GM11168 (cell line): ENCODE measurements at regions not wholly inside any gene's neighbourhood (a gene's known extent, or its start where the extent isn't known, plus 50 kb on each side); places are given as distances from the start of the nearest gene placed in this dataset.

Experiments
- in situ Hi-C: fragments of 300-500 bp; cut with MboI; formaldehyde crosslinking; loops from one replicate; pipeline ENCODE4 v1.12.0; 2022; ENCODE audit warnings: low sequenced_read_pairs; ENCODE audit not compliant: unreplicated experiment

GRCh38 chr3:99159220-99159762 is 257.8 kb upstream of the DCBLD2 start:
- in situ Hi-C loops: loop anchor here (25.0 kb wide), 1 partner anchor 347 kb away; no protein-coding TSS in a partner anchor

GRCh38 chr3:99145031-99145430 is 243.5 kb upstream of the DCBLD2 start:
- in situ Hi-C loops: no loop called here

- in situ Hi-C loops: no loop called here
These were observed 242.0 kb upstream of the DCBLD2 start for GRCh38 chr3:99143493-99143892.

- in situ Hi-C loops: no loop called here
These were observed 233.5 kb upstream of the DCBLD2 start for GRCh38 chr3:99134986-99135385.

- in situ Hi-C loops: no loop called here
These were observed 230.4 kb upstream of the DCBLD2 start for GRCh38 chr3:99131876-99132275.

- in situ Hi-C loops: no loop called here
These were observed 227.4 kb upstream of the DCBLD2 start for GRCh38 chr3:99128725-99129505.

GRCh38 chr3:99128235-99128634 is 226.7 kb upstream of the DCBLD2 start:
- in situ Hi-C loops: no loop called here

GRCh38 chr3:99126316-99126715 is 224.8 kb upstream of the DCBLD2 start:
- in situ Hi-C loops: no loop called here

- in situ Hi-C loops: no loop called here
These were observed 217.9 kb upstream of the DCBLD2 start for GRCh38 chr3:99119385-99119784.

GRCh38 chr3:99118381-99118780 is 216.9 kb upstream of the DCBLD2 start:
- in situ Hi-C loops: no loop called here

GRCh38 chr3:99114565-99115291 is 213.2 kb upstream of the DCBLD2 start:
- in situ Hi-C loops: no loop called here

GRCh38 chr3:99111235-99111634 is 209.7 kb upstream of the DCBLD2 start:
- in situ Hi-C loops: no loop called here

- in situ Hi-C loops: no loop called here
These were observed 208.9 kb upstream of the DCBLD2 start for GRCh38 chr3:99110401-99110800.

- in situ Hi-C loops: no loop called here
These were observed 207.0 kb upstream of the DCBLD2 start for GRCh38 chr3:99108508-99108907.

- in situ Hi-C loops: no loop called here
These were observed 193.1 kb upstream of the DCBLD2 start for GRCh38 chr3:99094606-99095005.

- in situ Hi-C loops: no loop called here
These were observed 185.8 kb upstream of the DCBLD2 start for GRCh38 chr3:99087277-99087676.

- in situ Hi-C loops: no loop called here
These were observed 183.3 kb upstream of the DCBLD2 start for GRCh38 chr3:99084826-99085225.

GRCh38 chr3:99084156-99084555 is 182.7 kb upstream of the DCBLD2 start:
- in situ Hi-C loops: no loop called here

GRCh38 chr3:99071096-99071495 is 169.6 kb upstream of the DCBLD2 start:
- in situ Hi-C loops: no loop called here

- in situ Hi-C loops: no loop called here
These were observed 168.5 kb upstream of the DCBLD2 start for GRCh38 chr3:99069973-99070372.

- in situ Hi-C loops: no loop called here
These were observed 165.4 kb upstream of the DCBLD2 start for GRCh38 chr3:99066863-99067262.
